GM19351 (cell line): ENCODE measurements at regions not wholly inside any gene's neighbourhood (a gene's known extent, or its start where the extent isn't known, plus 50 kb on each side); places are given as distances from the start of the nearest gene placed in this dataset.
"Not testable (repeated sequence)": the region's sequence is repeated elsewhere in the genome, so short reads cannot be mapped to it uniquely, and the experiment has no call there.

Source experiments
- ATAC-seq: cut with Tn5 transposase; IDR thresholded peaks from one replicate; pipeline ENCODE4 v1.9.1; 2021; ENCODE audit warnings: mild to moderate bottlenecking, moderate library complexity; ENCODE audit not compliant: unreplicated experiment

DNA sequence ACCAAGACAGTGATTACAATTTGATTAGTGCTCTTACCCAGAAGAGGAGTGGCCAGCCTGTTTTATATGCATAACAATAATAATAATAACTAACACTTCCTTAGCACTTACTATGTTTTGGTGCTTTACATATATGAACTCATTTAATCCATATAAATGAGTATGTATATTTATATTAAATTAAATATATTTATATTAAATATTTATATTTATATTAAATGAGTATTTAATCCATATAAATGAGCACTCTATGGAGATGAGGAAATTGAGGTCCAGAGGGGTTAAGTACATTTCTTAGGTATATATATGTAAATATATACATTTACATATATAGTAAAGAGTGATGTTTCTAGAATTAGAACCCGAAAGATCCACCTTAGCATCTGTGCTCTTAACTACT, 673.9 kb upstream of the ACVR2A start:
- ATAC-seq: no peak

DNA sequence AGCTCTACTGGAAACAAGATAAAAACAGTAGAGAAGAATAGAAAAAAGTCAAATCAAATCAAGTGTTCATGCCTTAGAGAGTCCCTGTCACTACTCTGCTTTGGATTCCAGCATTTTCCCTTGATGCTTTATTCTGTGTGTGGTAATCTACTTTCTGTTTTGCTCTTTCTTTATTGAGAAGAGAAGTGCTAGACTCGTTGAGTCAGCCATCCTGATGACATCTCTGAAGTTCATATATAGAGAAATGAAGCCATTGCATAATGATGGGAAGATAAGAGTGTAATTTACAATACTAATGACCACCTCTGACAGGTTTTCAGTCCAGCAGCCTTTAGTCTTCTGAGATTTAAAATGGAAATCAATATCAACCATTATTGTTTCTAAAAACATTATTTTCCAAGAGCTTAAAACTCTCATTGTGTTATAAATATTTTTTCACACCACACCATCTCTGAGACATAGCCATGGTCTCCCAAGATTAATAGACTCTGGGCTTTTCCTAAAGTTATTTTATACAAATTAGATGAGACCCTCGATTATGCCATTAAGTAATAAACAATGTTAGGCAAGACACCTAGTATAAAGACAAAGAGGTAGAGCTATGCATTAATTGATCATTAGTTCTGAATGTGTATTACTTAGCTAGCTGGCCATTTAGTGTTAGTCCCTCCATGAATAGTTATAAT, 679.0 kb upstream of the ACVR2A start:
- ATAC-seq: no peak

DNA sequence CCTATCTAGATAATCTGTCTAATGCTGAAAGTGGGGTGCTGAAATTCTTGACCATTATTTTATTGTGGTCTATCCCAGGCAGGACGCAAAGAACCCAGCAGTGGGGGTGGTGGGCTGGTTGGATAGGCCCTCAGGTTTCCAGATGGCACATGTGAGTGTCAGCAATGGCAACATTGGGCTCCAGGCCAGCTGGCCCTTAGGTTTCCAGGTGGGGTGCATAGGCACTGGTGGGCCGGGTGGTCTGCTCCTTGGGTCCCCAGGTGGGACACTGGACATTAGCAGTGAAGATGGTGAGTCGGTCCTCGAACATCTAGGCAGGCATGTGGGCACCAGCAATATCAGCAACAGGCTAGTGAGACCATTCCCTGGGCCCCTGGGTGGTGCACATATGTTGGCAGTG, 680.3 kb upstream of the ACVR2A start:
- no peak for ATAC-seq

DNA sequence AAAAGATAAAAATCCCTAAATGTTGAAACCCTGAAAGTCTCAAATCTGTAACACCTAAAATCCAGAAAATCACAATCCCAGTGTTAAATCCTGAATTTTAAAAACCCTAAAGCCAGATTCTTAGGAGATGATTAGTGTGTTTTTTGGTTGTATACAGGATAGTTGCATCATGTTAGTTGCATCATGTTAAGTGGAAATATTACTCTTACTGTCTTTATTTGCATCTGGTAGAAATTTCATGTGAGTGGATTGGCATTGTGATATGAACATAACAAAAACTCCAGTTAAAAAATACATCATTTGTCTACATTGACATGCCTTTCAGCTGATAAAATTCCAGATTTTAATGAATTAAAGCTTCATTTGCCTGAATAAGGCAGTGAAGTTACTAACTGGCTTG, 683.1 kb upstream of the ACVR2A start:
- no peak for ATAC-seq

DNA sequence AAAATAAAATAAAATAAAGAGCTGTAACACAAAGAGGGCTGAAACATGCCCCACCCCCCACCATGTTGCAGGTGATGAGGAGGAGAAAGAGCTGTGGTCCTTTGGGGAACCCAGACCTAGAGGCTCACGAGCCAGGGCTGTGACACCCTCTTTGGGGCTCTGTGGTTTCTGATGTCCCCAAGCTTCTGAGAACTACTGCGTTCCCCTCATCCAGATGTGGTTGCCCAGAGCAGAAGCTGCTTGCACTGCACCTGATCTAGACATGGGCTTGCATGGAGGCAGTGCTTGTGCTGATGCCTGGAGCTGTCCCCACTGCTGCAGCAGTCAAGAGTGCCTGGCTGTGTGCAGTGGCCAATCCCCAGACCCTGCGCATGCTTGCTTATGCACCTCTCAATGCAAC, 687.9 kb upstream of the ACVR2A start:
- peak; percentile 55 for ATAC-seq

DNA sequence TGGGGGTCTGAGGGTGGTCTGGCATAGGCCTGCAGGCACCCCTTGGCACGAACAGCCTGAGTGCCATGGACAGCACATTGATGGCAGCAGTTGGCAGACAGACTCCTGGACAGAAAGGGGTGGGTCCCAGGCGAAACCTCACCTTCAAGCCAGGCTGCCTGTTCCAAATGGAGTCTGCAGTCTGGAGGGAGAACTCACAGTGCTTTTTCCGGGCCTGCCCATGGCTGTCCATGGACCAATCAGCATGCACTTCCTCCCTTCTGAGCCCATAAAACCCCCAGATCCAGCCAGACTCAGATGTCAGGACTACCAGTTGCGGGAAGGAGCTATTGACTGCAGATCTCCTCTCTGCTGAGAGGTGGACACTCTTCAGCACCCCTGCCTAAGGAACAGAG, 694.6 kb upstream of the ACVR2A start:
- ATAC-seq: no peak

DNA sequence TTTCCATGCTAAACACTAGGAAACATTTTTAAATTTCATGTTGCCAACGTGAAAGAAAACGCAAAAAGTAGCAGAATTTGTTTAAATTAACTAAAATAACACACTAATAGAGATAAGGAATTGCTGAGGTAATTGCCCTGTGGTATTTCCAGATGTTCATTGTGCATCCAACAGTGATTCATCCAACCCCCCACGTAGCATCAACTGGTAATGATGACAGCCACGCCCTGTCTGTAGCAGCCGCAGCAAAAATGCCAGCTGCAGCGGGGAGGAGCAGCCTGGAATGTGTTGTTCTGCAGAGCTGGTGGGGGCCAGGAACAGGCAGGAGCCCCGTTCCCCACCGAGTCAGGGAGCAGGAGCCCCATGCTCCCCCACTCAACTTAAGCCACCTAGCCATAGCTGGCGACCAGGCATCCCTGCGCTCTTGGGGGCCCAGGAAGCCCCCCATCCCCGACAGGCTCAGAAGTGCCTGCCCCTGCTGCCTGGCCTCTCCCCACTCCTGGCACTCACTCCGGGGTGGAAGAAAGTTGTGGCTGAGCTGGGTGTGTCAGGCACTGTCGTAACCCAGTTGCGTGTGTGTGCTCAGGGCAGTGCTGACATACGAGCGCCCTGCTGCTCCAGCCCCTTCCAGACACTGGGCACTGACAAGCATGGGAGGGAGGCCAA, 695.1 kb upstream of the ACVR2A start:
- ATAC-seq: no peak

DNA sequence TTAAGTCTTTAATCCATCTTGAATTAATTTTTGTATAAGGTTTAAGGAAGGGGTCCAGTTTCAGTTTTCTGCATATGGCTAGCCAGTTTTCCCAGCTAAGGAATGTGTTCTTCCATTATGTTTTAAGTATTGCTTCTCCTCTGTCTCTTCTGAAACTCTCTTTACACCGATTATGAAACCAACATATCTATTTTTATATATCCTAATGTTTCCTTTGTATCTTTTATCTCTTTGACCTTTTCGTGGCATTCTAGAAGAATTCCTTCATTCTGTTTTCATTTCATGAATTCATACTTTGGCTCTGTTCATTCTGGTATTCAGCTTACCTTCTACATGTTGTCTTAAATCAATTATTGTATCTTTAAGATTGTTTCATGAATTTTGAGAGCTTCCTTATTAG, 697.0 kb upstream of the ACVR2A start:
- no peak for ATAC-seq

DNA sequence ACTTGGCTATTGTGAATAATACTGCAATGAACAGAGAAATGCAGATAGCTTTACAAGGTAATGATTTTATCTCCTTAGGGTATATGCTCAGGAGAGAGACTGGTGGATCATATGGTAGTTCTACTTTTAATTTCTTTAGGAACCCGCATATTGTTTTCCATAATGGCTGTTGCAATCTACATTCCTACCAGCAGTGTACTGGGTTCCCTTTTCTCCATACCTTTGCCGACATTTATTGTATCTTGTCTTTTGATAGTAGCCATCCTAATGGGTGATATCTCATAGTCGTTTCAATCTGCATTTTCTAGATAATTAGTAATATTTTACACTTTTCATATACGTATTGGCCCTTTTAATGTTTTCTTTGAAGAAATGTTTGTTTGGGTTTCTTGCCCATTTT, 702.9 kb upstream of the ACVR2A start:
- ATAC-seq: no peak

DNA sequence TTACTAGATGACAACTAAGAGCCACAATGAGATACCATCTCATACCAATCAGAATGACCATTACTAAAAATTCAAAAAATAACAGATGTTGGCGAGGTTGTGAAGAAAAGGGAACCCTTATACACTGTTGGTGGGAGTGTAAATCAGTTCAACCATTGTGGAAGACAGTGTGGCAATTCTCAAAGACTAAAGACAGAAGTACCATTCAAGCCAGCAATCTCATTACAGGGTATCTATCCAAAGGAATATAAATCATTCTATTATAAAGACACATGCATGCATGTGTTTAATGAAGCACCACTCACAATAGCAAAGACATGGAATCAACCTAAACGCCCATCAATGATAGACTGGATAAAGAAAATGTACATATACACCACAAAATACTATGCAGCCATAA, 705.1 kb upstream of the ACVR2A start:
- not testable (repeated sequence) for ATAC-seq

DNA sequence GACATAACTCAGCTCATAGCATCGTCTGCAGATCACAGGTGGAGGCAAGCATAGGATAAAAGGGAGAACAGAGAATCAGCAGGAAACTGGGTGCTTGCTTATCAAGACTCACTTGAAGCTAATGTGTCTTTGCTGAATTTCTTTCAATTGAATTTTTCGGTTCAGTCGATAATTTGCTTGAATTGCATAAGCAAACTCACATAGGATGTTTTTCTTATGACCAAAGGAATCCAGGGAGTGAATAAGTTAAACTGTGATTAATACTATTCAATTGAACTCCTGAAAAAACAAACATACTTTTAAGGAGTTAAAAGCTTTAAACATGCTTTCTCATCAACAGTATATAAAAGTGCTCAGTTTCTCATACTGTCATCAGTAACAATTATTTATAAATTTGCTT, 707.1 kb upstream of the ACVR2A start:
- ATAC-seq: no peak

DNA sequence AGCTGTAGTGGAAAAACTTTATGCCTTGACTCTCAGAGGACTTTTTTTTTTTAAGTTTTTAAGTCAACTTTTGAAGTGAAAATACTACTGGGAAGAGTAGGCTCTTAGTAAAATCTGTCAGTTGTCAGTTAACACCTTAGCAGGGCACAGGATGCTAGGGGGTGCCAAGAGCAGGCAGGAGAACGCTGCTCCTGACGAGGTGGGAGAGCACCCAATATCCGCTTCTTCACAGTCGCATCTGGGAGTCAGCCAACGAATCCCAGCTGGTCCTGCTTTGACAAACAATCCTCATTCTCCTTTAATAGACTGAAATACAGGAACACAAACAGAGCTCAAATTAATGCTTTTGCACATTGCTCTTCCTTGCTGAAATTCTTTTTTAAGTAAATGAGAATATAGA, 709.5 kb upstream of the ACVR2A start:
- no peak for ATAC-seq

DNA sequence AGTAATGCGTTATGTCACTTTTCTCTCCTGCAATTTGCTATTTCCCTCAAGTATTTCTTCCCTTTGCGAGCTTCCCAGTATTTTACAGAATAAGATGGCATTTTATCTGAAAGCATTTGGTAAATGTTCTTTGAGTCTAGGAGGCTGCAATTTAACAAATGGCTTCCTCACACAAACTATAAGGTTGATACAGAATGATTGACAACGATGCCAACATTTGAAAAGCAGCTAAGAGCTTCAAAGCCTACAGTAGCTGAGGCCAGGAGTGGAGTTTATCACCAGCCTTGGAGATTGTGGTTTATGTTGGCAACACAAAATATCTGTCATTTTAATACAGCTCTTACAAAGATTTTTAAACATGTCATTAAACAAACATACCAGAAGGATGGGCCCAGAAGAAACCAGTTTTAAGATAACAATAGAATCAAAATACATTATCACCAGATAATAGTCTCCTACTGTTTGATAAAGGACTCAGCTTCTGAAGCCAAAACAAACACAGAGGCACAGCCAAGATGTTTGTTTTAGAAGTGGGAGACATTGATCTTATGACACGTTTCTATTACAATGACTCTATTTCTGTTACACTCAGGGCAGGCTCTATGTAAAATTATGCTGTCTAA, 711.4 kb upstream of the ACVR2A start:
- ATAC-seq: no peak

DNA sequence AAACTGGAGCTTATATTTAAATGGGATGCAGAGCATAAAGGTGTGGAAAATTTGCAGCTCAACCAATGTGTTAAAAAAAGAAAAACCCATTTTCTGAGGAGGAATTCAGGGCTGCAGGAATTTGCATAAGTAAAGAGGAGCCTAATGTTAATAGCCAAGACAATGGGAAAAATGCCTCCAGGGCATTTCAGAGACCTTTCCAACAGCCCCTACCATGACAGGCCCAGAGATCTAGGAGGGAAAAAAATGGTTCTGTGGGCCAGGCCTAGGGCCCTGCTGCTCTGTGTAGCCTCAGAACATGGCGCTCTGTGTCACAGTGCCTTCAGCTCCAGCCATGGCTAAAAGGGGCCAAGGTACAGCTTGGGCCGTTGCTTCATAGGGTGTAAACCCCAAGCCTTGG, 719.7 kb upstream of the ACVR2A start:
- ATAC-seq: no peak

DNA sequence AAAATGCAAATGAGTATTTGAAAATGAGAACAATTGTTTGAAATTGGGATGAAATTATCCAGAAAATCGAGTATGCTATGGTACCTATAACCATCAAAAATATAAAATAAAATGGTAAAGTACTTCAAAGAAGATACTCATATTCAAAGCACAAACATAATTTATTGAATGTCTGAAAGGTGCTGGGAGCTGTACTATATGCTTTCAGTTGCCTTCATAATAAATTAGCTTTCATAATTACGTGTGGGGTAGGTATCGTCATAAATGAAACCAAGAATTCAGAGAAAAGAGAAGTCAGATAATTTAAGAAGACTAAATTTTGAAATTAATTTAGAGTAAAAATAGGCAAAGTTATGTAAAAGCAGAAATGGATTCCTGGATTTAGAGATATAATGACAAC, 721.9 kb upstream of the ACVR2A start:
- no peak for ATAC-seq

DNA sequence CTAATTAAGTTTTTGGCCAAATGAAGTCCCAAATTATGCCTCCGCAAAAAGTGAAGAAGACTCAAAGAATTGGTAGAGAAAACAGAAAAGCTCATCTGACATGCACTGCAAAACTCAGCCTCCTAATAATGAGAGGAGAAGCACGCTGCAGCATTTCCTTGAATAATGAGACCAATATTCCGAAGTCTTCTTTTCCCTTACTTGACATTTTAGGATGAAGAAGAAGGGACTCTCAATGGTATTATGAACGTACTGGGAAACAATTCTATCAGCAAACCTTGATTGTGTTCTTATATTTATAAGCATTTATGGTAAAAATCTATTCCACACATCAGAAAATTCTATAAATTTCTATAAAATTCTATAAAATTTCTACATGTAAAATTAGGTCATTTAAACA, 733.9 kb upstream of the ACVR2A start:
- no peak for ATAC-seq

DNA sequence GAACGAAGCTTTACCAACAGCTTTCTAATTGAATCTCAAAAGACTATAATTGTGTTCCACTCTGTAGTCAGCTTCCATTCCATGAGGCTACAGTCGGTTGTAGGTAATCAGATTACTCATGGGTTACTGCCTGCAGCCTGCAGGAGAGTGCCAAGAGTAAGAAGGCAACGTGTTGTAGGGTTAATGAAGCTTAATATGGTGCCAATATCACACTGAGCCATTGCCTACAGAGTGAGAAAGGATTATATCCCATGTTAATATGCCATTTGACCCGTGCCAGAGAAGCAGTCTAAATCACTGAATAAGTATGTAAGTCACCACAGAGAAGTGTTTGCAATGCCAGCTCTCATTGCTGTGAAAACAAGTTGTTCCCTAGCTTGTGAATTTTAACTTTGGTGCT, 734.5 kb upstream of the ACVR2A start:
- no peak for ATAC-seq

DNA sequence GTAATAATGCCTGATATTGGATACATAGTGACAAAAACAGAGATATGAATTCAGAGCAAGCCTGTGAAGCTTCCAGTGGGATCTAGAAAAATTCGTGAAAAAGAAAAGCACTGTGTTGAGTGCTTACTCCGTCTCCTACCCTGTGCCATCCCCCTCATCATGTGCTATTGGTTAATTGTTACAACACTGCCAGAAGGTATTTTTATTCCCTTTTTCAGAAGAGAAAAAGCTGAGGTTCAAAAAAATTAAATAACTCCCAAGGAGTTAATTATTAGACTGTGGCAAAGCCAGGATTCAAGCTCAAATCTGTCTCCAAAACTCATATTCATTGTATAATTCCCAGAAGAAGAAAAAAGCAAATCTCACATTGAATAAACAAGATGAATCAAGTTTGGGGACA, 735.5 kb upstream of the ACVR2A start:
- ATAC-seq: no peak

DNA sequence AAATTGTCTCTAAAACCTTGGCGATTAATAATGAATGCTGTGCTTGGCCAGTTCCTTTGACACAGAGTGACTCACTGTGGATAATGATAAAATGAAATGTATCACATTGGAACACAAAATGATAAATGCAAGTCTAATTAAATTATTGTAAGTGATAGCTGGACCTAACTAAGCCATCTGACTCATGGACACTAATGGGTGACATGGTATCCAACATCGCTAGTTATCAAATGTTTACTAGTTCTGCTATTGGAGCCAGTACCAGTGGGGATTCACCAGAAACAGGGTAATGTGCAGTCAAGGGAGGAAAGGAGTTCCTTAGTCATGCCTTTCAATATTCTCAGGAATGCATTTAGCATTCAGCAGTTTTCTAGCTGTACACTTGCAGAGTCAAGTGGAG, 736.3 kb upstream of the ACVR2A start:
- ATAC-seq: no peak

DNA sequence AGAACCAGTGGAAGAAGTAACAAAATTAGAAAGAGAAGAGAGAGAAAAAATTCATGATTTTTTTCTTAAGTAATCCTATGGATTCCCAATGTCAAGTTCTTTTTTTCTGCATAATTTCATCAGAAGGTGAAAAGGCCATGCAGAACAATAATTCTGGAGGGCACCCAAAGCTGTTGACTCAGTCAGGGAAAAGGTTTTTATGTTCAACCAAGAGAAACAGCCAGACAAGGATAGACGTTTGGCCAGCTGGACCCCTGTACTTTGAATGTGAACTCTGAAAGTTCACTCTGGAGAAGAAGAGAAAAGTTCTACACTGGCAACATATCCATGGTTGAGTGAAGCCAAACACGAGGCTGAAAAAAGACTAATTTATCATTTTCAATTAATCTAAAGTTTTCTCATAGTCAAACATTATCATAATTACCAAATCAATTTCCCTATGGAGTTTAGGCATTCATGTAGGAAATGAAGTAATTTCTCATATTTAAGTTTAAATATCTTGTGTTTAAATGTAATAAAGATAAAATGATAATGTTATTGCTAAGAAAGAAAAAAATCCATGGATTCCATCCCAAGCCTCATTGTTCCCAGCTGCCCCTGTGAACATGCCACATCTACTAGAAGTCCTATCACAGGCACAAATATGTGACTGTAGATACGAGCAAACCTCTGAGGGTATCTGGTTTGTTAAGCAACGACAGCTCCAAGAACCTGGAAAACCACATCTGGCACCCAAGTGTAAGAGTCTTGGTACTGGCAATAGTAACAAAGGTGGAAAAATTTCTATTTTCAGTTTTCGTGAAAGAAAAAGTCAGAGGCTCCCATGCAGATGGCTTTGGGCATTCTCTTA, 742.7 kb upstream of the ACVR2A start:
- no peak for ATAC-seq

DNA sequence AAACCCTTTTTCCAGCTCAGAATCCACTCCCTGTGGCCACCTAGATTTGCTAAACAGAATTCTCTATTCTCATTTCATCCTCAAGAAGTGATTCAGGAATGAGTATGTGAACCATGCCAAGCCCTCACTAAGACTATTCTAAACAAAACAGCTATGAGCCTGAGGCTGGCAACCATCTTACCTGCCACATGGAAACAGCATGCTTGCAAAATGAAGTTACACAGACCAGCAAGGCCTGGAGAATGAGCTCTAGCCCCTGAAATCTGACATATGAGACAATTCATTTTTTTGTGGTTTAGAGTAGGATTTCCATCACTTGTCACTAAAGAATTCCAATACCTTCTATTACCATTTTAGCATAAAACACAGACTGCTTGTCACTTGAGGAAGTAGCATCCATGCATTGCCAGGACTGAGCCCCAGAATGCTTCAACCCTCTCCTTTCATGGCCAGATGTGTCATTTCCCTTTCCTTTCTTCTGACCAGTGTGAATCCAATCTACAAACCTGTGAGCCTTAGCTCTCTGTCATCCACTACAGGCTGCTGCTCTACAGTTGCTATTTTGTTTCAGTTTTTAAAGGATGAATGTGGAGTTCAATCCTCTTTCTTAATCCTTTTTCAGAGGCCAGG, 744.3 kb upstream of the ACVR2A start:
- ATAC-seq: no peak
